Suprapubic skin (tissue), 4 donors: ENCODE measurements at regions not wholly inside any gene's neighbourhood (a gene's known extent, or its start where the extent isn't known, plus 50 kb on each side); places are given as distances from the start of the nearest gene placed in this dataset.

ENCODE experiments used
- DNase-seq, 2 donors: peaks; one replicate each; pipeline ENCODE4 v3.0.0-alpha.2; 2019; ENCODE audit warnings: low spot score in 2 of 2
- H3K27ac ChIP-seq: fragments of 200-600 bp; sonication (generic); one replicate; pipeline ENCODE4 v1.5.1; 2019
- H3K27me3 ChIP-seq: fragments of 200-600 bp; sonication (generic); one replicate; pipeline ENCODE4 v1.5.1; 2019
- H3K36me3 ChIP-seq: fragments of 200-600 bp; sonication (generic); one replicate; pipeline ENCODE4 v1.5.1; 2019
- H3K4me1 ChIP-seq: fragments of 200-600 bp; sonication (generic); one replicate; pipeline ENCODE4 v1.5.1; 2019
- H3K4me3 ChIP-seq: fragments of 200-600 bp; sonication (generic); one replicate; pipeline ENCODE4 v1.5.1; 2019; ENCODE audit warnings: mild to moderate bottlenecking
- H3K9me3 ChIP-seq: fragments of 200-600 bp; sonication (generic); one replicate; pipeline ENCODE4 v1.5.1; 2019
- EP300 ChIP-seq: sonication (generic); formaldehyde crosslinking; IDR thresholded peaks from one replicate; pipeline ENCODE4 v1.6.1; 2017; ENCODE audit warnings: antibody characterized with exemption
- POLR2A ChIP-seq, 2 donors: fragments of 450-650 bp; IDR thresholded peaks; one replicate each; pipeline ENCODE4 v1.6.1; 2017; ENCODE audit warnings: antibody characterized with exemption in 2 of 2, mild to moderate bottlenecking in 2 of 2, moderate library complexity in 2 of 2
- POLR2AphosphoS5 ChIP-seq, 3 donors: sonication (generic); formaldehyde crosslinking; IDR thresholded peaks; one replicate each; pipeline ENCODE4 v1.6.1; 2017; ENCODE audit warnings: antibody characterized with exemption in 3 of 3
- WGBS: methylation state at CpG from one replicate; pipeline ENCODE4 v1.1.5; 2018; 5-methylcytosine and 5-hydroxymethylcytosine counted together
- TF ChIP-seq, protein P1 (sequence below), 2 donors: fragments of 200-600 bp in 1 of 2; fragments of 450-650 bp in 1 of 2; sonication (generic) in 1 of 2; IDR thresholded peaks; one replicate each; pipeline ENCODE4 v1.5.1; 2016 to 2019; ENCODE audit warnings: antibody characterized with exemption in 2 of 2, mild to moderate bottlenecking in 1 of 2, moderate library complexity in 1 of 2

DNA sequence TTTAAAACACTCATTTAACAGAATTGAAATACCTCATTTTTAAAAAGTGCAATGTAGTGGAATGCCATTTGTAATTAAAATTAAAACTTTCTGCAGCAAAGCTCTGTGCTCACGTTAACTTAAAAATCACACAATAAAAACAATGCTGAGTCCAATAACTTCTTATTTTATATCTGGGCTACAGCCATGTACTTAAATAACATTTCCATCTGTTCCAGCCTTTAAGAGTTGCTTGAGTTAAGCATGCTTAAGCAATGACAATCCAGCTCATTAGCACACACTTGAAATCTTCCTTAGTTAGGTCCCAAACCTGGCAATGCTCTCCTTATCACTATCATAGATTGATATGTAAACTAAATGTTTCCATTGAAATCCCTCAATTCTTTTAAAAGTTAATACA is 132.3 kb upstream of the CDH12 start:
- no peak for DNase-seq
- Histone ChIP-seq H3K9me3 (no peaks in the 10 kb centered on the region), H3K27me3 (no peaks in the 10 kb centered on the region), H3K4me3 (no peak overlapping the region), H3K4me1 (no peaks in the 10 kb centered on the region), H3K36me3 (no peaks in the 10 kb centered on the region), H3K27ac (no peak overlapping the region)
- 69% methylated on average over 1 of the region's 1 CpG for WGBS
- TF ChIP-seq, protein P1, sequence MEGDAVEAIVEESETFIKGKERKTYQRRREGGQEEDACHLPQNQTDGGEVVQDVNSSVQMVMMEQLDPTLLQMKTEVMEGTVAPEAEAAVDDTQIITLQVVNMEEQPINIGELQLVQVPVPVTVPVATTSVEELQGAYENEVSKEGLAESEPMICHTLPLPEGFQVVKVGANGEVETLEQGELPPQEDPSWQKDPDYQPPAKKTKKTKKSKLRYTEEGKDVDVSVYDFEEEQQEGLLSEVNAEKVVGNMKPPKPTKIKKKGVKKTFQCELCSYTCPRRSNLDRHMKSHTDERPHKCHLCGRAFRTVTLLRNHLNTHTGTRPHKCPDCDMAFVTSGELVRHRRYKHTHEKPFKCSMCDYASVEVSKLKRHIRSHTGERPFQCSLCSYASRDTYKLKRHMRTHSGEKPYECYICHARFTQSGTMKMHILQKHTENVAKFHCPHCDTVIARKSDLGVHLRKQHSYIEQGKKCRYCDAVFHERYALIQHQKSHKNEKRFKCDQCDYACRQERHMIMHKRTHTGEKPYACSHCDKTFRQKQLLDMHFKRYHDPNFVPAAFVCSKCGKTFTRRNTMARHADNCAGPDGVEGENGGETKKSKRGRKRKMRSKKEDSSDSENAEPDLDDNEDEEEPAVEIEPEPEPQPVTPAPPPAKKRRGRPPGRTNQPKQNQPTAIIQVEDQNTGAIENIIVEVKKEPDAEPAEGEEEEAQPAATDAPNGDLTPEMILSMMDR (IDR thresholded peaks at IDR 0.05) = no peak
- TF ChIP-seq POLR2A (IDR thresholded peaks at IDR 0.05) (no peak), POLR2AphosphoS5 (IDR thresholded peaks at IDR 0.05) (no peak), EP300 (no peak)

DNA sequence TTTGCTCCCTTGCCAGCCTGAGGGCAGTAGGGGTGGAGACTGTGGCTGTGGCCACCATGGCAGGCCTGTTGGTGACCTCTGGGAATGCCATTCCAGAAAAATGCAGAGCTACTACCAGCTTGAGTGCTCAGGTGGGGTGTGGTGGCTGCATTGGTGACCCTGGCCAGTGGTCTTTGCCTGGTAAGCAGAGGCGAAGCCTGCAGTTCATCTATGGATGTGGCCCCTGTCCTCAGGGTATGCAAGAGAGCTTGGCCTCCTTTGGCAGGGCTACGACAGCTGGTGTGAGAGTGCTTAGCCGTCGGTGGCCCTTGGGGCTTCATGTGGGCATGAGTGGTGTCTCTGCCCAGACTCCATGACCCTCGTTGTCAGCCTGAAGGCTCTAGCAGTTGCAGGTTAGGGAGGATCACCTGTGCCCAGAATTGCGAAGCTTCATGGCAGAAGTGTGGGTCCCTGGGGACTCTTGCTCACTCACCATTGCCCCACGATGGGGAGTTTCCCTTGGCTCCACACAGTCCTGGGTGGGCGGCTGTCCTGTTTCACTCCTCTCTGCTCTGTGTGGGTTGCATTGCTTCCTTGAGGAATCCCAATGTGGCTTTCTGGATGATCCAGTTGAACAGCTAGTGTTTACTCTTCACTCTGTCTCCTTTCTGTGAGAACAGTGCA is 117.9 kb upstream of the CDH12 start:
- Histone ChIP-seq H3K36me3 (no peaks in the 10 kb centered on the region), H3K9me3 (peaks cover 6% of the 10 kb centered on the region), H3K4me3 (no peak overlapping the region), H3K27me3 (no peaks in the 10 kb centered on the region), H3K4me1 (no peaks in the 10 kb centered on the region), H3K27ac (no peak overlapping the region)
- WGBS = 81% methylated on average over 7 of the region's 8 CpGs
- TF ChIP-seq POLR2AphosphoS5 (IDR thresholded peaks at IDR 0.05) (no peak), EP300 (no peak), POLR2A (IDR thresholded peaks at IDR 0.05) (no peak)
- TF ChIP-seq, protein P1 (IDR thresholded peaks at IDR 0.05) = no peak
- DNase-seq = no peak

DNA sequence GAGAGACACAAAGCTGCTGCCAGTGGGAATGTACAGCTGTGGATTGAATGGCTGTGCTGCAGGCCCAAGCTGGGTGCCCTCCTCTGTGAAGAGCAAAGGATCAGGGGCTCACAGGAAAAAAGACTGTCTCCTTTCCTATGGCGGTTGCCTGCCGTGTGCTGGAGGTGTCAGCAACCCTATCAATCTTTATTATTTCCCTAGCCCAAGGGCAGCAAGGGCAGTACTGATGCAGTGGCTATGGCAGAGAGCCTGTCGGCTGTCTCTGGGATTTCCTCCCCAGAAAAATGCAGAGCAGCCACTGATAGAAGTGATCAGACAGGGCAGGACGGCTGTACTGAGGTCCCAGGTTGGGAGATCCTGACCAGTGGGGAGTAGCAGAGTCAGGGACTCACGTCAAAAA is 117.3 kb upstream of the CDH12 start:
- no peak overlapping the region for H3K4me3 ChIP-seq
- TF ChIP-seq POLR2A (IDR thresholded peaks at IDR 0.05) = no peak
- TF ChIP-seq EP300 = no peak
- TF ChIP-seq, protein P1 (IDR thresholded peaks at IDR 0.05) = no peak
- TF ChIP-seq POLR2AphosphoS5 (IDR thresholded peaks at IDR 0.05) = no peak
- WGBS = 39% methylated on average over 5 of the region's 5 CpGs

DNA sequence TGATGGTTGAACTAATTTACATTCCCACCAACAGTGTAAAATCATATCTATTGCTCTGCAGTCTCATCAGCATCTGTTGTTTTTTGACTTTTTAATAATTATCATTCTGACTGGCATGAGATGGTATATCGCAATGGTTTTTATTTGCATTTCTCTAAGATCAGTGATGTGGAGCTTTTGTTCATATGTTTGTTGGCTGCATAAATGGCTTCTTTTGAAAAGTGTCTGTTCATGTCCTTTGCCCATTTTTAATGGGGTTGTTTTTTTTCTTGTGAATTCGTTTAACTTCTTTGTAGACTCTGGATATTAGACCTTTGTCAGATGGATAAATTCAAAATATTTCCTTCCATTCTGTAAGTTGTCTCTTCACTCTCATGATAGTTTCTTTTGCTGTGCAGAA is 115.2 kb upstream of the CDH12 start:
- Histone ChIP-seq H3K4me1 (no peaks in the 10 kb centered on the region), H3K4me3 (no peak overlapping the region), H3K9me3 (peaks cover 6% of the 10 kb centered on the region), H3K36me3 (no peaks in the 10 kb centered on the region), H3K27me3 (no peaks in the 10 kb centered on the region), H3K27ac (no peak overlapping the region)
- 93% methylated on average over 2 of the region's 2 CpGs for WGBS
- TF ChIP-seq, protein P1 (IDR thresholded peaks at IDR 0.05) = no peak
- no peak for TF ChIP-seq POLR2AphosphoS5 (IDR thresholded peaks at IDR 0.05)
- no peak for TF ChIP-seq POLR2A (IDR thresholded peaks at IDR 0.05)
- TF ChIP-seq EP300 = no peak
- no peak for DNase-seq

More for the DNA sequence above, 117.3 kb upstream of the CDH12 start:
- H3K27me3 ChIP-seq = no peaks in the 10 kb centered on the region
- DNase-seq = no peak
- H3K9me3 ChIP-seq = peaks cover 6% of the 10 kb centered on the region
- no peak overlapping the region for H3K27ac ChIP-seq
- no peaks in the 10 kb centered on the region for H3K36me3 ChIP-seq
- no peaks in the 10 kb centered on the region for H3K4me1 ChIP-seq

DNA sequence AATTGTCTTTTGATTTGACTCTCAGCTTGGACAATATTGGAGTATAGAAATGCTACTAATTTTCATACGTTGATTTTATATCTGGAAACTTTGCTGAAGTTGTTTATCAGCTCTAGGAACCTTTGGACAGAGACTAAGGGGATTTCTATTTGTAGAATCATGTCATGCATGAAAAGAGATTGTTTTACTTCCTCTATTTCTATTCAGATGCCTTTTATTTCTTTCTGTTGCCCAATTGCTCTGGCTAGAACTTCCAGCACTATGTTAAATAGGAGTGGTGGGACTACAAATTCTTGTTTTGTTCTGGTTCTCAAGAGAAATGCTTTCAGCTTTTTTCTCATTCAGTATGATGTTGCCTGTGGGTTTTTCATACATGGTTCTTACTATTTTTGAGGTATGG is 112.8 kb upstream of the CDH12 start:
- WGBS = 76% methylated on average over 1 of the region's 1 CpG
- Histone ChIP-seq H3K36me3 (no peaks in the 10 kb centered on the region), H3K4me3 (no peak overlapping the region), H3K27ac (no peak overlapping the region), H3K4me1 (no peaks in the 10 kb centered on the region), H3K9me3 (peaks cover 6% of the 10 kb centered on the region), H3K27me3 (no peaks in the 10 kb centered on the region)
- no peak for TF ChIP-seq POLR2A (IDR thresholded peaks at IDR 0.05)
- no peak for TF ChIP-seq EP300
- TF ChIP-seq, protein P1 (IDR thresholded peaks at IDR 0.05) = no peak
- TF ChIP-seq POLR2AphosphoS5 (IDR thresholded peaks at IDR 0.05) = no peak
- no peak for DNase-seq
